Islet of Langerhans (tissue), 1 donor: ENCODE measurements at regions not wholly inside any gene's neighbourhood (a gene's known extent, or its start where the extent isn't known, plus 50 kb on each side); places are given as distances from the start of the nearest gene placed in this dataset.

Source experiments
- FAIRE-seq: peaks from one replicate; lab custom pipeline; 2011; peaks lifted over from hg19 to GRCh38; lab: Jason Lieb, UNC

DNA sequence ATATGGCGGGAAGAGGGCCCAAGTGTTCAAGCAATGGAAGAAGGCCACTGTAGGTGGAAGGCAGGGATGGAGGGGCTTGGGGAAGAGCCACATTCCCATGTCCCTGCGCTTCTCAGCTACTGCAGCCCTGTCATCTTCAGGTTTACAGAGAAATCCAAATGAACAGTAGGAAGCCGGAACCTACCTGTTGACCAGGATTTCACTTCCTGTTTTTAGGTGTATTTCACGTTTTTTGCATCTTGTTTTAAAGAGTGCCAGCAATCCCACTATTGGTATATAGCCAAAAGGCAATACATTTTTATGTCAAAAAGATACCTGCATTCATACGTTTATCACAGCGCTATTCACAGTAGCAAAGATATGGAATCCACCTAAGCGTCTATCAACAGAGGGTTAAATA, 159.2 kb downstream of the SLC35B3 start:
- no peak for FAIRE-seq

GRCh38 chr6:8275667-8276066, 159.7 kb downstream of the SLC35B3 start:
- FAIRE-seq: no peak

DNA sequence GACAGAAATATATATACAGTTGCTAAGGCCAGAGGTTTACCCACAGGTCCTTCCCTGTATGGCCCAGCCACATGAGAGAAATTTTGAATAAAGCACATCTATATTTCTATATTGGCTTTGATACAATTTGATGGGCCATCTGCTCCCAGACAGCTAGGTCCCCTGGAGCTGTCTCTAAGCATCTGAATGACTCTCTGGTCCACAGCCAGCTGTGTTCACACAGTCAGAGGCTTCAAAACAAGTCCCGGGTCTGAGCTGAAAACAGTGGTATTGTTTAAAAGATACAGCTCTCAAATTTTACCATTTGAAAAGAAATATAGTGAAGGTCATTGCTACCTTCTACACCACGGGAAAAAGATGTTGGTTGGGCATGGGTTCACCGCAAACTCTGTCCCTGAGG, 161.1 kb downstream of the SLC35B3 start:
- FAIRE-seq: no peak

DNA sequence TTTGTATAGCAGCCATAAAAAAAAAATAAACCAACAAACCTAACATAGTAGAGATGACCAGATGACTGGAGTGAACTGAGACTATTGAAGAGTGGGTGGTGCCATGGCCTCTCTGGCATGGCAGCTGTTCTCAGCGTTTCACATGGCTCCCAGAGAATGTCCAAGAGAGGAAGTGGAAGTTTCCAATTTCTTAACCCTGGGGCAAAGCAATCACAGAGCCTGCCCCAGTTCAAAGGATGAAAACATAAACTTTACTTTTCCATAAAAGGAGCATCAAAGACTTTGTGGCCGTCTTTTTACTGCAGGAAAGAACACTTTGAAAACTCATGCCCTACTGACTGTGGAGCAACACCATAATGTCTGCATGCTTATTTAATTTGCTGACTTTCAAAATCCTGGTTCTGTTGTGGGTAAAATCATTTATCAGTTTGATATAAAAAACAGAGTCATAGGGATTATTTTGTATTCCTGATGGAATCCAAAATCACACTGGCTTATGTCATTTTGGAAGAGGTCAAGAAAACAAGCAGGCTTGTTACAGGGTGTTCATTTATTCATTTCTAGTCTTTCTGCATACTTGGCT, 165.4 kb downstream of the SLC35B3 start:
- no peak for FAIRE-seq

DNA sequence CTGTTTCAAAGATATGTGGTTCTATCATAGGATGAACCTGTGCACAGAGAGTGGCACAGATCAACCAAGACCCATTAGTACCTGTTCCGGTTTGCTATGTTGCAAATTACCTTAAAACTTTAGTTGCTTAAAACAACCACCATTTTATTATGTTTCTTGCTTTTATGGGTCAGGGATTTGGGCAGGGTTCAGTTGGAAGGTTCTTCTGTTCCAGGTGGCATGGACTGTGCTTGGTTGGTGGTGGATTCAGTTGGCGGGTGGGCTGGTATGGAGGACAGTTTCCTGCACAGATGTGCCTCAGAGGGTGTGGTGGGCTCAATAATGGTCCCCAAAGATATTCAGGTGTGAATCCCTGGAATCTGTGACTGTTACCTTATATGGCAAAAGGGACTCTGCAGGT, 166.3 kb downstream of the SLC35B3 start:
- no peak for FAIRE-seq

- FAIRE-seq: no peak
These were observed 166.3 kb upstream of the EEF1E1 start for GRCh38 chr6:8268606-8269005.

DNA sequence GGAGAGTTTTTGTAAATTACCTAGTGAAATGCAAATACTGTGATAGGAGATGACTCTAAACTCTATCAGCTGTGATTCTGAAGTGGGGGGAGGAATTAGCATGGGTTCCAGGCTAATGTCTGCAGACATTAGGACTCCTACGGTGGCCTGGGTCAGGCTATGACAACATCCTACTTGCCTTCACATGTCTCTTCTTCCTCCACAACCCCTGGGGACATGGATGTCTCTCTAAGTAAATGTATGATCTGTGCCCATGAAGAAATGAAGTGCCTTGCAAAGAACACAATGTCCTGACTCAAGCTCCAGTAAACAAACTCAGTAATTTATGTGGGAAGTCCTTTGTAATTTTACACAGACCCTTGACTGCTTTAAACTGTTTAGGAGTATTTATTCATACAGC, 165.8 kb upstream of the EEF1E1 start:
- no peak for FAIRE-seq

GRCh38 chr6:8260610-8261009, 158.3 kb upstream of the EEF1E1 start:
- FAIRE-seq: no peak

DNA sequence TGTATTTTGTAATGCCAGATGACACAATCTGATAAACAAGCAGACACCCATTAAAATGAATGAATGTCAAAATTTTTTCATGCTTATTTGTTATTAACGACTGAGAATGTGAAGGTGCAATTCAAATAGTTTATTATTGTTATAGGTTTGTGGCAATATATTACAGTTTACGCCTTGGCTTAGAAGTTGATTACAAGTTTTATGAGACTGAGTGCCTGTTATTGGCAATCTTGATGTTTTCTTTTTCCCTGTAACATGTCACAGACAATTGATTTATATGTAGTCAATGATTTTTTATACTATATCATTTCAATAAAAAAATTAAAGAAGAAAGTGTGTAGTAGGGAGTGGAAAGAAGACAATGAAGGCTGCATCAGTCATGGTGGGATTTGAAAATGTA, 144.1 kb upstream of the EEF1E1 start:
- FAIRE-seq: no peak

DNA sequence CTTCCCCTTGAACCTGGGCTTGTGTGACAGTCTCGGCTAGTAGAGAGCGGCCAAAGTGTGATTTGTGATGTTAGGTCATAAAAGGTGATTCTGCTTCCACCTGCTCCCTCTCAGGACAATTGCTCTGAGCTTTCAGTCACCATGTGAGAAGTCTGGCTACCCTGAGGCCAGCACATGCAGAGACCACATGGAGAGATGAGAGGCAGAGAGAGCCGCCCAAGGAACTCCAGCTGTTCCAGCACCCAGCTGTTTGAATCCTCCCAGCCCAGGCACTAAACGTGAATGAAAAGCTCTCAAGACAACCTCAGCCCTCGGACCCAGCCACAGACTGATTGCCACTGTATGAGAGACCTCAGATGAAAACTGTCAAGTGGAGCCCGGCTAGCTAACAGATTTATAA, 143.4 kb upstream of the EEF1E1 start:
- no peak for FAIRE-seq

DNA sequence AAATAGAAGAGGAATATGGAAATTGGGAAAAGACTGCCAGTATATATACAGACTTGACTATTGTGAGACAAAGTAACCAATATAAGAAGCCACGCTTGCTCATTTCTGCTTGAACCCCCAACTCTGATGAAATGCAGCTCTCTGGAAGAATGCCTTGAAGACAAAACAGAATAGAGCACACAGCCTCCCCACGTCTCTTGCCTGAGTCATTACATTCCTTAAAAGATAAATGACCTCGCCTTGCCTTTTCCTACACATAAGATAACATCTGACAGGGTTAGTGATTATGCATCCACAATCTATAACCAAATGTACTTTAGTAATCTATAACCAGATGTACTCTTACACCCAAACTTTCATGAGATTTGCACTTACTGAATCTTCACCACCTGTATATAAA, 141.1 kb upstream of the EEF1E1 start:
- FAIRE-seq: no peak

GRCh38 chr6:8242885-8243284, 140.5 kb upstream of the EEF1E1 start:
- no peak for FAIRE-seq

- no peak for FAIRE-seq
These were observed 138.0 kb upstream of the EEF1E1 start for GRCh38 chr6:8240301-8240700.

DNA sequence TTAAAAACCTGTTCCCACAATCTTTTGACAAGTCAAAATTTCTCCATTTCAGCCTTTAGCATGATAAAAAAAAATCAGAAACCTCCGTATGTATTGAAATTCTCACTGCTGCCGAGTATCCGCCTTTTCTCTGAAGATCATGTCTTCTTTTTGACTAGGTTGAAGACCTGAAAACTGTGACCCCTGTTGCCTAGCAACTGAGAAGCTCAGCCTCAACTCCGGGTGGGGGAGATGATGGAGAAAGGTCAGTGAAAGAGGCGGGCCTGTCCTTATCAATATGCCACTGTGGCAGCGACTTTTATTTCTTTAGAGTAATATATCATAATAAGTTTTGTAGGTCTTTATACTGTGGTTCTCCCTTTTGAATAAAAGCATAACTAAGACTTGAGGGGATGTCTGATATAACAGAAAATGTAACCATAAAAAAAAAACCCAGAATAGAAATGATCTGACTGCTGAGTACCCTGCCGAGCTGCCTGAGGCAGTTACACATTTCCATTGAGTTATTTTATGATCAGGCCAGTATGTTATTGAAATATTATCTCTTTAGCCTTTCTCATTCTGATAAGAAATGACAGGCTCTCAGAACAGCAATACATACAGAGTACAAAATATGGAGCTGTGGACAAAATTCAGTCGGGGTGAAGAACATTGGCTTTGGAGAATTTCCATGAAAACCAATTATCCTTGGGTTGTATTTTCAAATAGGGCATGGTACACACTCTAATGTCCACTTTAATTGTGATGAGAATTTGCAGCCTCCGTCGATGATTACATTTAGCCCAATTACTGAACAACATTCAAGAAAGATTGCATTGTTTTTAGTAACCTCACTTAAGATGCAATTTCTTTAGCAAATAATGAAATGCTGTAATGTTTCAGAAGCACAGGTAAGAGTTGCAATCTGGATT, 136.7 kb upstream of the EEF1E1 start:
- no peak for FAIRE-seq

DNA sequence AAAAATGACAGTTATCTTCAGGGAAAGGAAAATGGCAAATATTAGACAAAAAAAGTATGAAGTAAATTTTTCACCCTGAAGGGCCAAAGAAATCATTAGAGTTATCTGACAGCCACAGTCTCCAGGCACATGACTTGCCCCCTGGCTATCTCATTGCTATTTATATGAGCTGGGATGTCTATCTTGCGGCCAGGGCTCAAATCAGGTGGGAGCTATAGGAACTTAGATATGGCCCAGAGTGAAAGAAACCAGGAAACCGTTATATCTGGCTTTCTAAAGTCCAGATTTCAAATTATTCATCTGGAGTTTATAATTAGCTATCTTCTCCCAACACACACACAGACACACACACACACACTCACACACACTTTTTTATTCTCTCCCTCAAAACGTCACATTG, 135.3 kb upstream of the EEF1E1 start:
- FAIRE-seq: no peak

DNA sequence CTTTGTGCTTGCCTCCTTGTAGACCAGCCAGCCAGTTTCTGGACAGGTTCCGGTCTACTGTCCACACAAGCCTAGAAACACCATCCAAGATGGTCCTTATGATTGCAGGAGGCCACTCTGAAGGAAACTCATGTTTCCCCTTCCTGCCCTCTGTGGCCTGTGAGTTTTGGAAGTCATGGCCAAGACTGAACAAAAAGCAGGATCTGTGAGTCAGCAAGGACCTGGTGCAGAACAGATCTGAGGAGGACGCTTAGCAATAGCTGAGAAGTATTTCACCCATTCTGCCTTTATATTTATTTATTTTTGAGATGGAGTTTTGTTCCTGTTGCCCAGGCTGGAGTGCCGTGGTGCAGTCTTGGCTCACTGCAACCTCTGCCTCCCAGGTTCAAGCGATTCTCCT, 134.6 kb upstream of the EEF1E1 start:
- no peak for FAIRE-seq

- FAIRE-seq: no peak
These were observed 132.0 kb upstream of the EEF1E1 start for GRCh38 chr6:8234321-8234720.

DNA sequence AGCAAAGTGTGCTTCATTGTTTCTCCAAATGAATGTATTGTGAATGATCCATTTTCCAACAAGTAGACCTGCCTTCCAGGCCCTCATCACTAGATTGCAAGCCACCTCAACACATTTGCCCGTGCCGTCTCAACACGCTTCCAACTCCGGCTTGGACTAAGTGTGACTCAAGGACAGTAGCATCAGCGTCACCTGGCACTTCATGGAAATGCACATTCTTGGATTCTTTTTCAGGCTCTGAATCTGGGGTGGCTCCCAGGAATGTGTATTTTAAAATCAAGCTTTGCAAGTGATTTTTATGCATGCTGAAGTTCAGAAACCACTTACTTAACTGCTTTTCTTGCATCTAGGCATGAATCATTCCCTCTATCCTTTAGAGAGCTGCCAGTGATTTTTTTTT, 129.6 kb upstream of the EEF1E1 start:
- no peak for FAIRE-seq

GRCh38 chr6:8229915-8230756, 127.8 kb upstream of the EEF1E1 start:
- FAIRE-seq: no peak

GRCh38 chr6:8225113-8225512, 122.8 kb upstream of the EEF1E1 start:
- no peak for FAIRE-seq

DNA sequence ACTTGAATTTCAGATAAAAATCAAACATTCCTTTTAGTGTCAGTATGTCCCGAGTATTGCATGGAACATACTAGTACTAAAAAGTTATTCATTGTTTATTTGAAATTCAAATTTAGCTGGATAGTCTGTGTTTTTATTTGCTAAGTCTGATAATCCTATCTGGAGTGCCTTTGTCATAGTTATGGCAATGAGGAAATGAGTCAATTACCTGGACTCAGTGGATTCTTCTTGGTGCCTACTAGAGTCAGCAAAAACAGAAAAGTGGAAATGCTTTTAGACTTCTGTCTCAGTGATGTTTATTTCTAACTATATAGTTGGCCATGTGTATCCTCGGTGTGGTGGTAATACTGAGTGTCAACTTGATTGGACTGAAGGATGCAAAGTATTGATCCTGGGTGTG, 121.3 kb upstream of the EEF1E1 start:
- no peak for FAIRE-seq

DNA sequence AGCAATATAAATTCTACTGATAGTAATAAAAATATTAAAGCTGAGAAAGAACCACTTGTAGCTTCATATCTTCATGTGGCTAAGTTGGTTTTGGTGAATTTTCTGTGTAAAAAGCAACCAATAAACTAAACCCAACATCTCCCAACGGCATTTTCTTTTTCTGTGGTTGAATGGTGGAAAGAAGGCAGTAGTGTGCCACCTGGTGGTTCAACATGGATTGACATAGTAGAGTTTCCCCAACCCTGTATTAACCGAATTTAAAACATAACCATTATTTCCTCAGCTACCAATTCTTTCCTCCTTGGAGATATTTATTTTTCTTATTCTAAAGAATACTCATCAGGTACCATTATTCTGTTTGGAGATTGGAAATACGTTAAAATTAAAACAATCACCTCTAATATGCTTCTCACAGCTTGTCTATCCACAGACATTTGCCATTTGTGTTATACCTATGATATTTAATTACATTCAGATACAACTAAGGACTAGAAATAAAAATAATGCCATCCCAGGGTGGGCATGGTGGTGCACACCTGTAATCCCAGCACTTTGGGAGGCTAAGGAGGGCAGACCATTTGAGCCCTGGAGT, 117.1 kb upstream of the EEF1E1 start:
- peak; percentile 92 for FAIRE-seq

- FAIRE-seq: no peak
These were observed 116.5 kb upstream of the EEF1E1 start for GRCh38 chr6:8218861-8219260.
